ENCODE measurements at regions not wholly inside any gene's neighbourhood (a gene's known extent, or its start where the extent isn't known, plus 50 kb on each side); places are given as distances from the start of the nearest gene placed in this dataset.

DNA sequence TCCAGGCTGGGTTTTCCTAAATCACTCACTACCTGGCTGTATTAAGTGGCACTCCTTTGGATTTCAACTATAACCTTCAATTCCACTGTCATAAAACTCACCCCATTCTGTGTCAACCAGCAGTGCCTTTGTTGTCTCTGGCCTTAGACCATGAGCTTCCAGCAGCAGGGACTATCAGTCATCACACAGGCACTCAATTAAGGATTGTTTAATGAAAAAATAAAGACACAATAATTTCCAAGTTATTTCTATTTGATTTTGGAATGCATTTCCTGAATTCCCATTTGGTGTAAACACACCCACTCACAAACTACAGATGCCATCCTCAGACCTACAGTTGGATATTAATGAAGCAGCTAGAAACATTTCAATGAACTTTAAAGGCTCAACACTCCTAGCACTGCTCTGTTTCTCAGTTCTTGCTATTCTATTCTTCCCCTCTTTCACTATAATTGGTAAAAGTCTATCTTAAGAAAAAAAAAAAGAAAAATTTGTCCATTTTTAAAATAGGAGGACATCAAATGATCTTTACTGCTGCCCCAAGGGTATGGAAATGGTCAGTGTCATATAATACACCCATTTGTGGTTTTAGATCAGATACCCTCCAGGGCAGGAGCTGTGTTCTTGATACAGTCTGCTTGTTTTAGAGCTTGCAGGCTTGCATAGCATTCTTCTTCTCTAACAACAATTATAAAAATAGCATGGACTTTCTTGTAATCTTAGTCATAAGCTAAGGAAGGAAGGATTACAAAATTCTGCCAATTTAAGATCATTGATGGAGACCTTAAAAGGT lies 156.4 kb downstream of the PTGER3 start:
- DNase-seq (ENCODE audit: low read depth): no peak

DNA sequence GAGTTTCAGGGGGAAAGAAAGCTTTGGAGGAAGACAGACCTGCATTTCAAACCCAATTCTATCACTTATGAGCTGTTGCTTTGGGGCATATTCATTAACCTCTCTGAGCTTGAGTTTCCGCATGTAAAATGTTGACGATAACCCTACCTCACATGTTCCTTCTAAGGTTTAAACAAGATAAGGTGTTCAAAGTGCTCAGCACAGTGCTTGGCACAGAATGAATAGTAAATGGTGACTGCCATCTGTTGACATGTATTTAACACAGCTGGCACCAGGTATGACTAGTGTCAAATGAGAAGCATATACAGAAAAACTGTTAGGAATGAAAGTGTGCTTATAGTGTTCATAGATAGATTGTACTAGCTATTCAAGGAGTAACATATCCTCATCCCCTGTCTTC lies 155.5 kb downstream of the PTGER3 start:
- DNase-seq (ENCODE audit: low read depth): no peak

- no peak for DNase-seq (ENCODE audit: low read depth)
Observed at GRCh38 chr1:70892930-70893329, 154.7 kb downstream of the PTGER3 start.

DNA sequence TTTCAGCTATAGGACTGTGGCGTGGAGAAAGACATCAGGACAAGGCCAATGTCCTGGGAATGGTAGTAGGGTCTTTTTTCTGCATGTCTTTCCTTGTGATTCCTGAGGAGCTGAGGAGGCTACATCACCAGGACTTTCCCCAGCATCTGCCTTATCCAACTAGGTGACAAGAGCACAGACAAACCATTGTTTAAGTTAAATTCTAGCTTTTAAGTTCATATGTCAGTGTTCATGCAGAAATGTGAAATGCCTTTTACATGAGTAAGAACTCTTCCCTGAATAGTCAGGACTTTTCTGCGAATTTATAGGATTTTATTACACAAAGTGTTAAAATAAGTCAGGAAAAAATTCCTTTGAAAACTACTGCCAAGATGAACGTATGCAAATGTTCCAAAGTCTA lies 154.2 kb downstream of the PTGER3 start:
- DNase-seq (ENCODE audit: low read depth): no peak

- DNase-seq (ENCODE audit: low read depth): no peak
Observed at GRCh38 chr1:70895531-70895930, 152.1 kb downstream of the PTGER3 start.

DNA sequence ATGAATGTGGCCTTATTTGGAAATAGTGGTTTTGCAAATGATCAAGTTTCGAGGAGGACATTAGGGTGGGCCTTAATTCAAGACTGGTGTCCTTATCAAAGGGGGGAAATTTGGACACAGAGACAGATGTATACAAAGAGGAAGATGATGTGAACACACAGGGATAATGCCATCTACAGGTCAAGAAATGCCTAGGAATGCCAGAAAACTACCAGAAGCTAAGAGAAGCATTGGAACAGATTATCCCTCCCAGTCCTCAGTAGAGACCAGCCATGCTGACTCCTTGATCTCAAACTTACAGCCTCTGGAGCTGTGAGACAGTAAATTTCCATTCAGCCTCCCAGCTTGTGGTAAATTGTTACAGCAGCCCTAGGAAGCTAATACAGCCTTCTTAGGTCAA lies 151.4 kb downstream of the PTGER3 start:
- no peak for DNase-seq (ENCODE audit: low read depth)

- no peak for DNase-seq (ENCODE audit: low read depth)
Observed at GRCh38 chr1:70897273-70897672, 150.3 kb downstream of the PTGER3 start.

GRCh38 chr1:70899735-70900134 lies 147.9 kb downstream of the PTGER3 start:
- DNase-seq (ENCODE audit: low read depth): no peak

GRCh38 chr1:70902211-70902610 lies 145.4 kb downstream of the PTGER3 start:
- DNase-seq (ENCODE audit: low read depth): no peak

DNA sequence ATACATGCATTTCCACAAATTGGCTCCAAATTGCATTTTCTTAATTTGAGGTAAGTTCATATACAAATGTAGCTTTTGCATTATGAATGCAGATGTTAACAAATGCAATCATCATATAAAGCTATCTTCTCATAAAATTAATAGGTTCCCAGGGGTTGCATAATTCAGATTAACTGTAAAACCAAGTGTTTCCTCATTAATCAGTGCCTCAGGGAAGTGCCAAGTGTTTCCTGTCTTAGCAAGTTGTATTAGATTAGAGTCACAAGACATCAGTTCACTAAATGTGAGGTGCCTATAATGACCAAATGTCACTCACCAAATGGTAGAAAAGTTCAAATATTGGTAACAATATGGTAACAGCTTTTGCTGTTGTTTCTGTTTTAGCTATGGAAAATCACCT lies 140.8 kb downstream of the PTGER3 start:
- no peak for DNase-seq (ENCODE audit: low read depth)

GRCh38 chr1:70907563-70908310 lies 139.9 kb downstream of the PTGER3 start:
- DNase-seq (ENCODE audit: low read depth): no peak

- no peak for DNase-seq (ENCODE audit: low read depth)
Observed at GRCh38 chr1:70909262-70909822, 138.3 kb downstream of the PTGER3 start.

DNA sequence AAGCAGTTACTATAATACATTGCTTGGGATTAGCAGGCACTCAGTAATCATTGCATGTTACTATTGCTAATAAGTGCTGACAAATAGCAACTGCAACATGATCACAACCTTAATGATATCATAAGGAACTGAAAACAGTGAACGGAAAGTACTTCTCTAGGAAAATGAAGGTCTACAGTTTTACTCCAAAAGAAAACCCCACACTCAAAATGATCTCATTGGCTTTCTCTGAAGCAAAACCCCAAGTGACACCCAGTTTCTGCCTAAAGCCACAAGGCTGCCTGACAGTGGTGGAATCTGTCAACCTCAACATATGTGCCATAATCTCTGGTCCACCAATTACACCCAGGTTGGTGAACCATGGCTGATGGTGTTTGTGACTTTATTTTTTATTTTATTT lies 137.6 kb downstream of the PTGER3 start:
- DNase-seq (ENCODE audit: low read depth): no peak

GRCh38 chr1:70911861-70912260 lies 135.8 kb downstream of the PTGER3 start:
- no peak for DNase-seq (ENCODE audit: low read depth)

DNA sequence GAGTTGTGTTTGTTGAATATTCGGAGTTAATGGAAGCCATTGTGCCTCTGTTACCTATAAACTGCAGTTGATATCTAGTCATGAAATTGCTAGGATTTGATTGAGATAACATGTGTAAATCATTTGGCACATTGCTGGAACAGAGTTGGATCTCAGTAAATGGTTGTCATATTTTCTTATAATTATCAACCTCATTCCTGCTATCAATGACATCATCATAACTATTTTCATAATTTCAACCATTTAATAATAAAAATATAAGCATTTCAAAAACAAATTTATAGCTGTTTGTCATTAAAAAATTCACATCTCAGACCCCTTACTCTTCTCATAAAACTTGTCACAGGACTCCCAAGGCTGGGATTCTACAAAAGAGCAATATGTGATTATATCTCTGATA lies 133.4 kb downstream of the PTGER3 start:
- no peak for DNase-seq (ENCODE audit: low read depth)

- no peak for DNase-seq (ENCODE audit: low read depth)
Observed at GRCh38 chr1:70915258-70916033, 132.2 kb downstream of the PTGER3 start.

DNA sequence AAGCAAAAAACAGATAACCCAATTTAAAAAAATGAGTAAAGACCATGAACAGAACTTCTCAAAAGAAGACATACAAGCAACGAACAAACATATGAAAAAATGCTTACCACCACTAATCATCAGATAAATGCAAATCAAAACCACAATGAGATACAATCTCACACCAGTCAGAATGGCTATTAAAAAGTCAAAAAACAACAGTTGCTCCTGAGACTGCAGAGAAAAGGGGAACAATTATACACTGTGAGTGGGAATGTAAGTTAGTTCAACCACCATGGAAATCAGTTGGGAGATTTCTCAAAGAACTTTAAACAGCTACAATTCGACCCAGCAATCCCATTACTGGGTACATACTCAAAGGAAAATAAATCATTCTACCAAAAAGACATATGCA lies 131.6 kb downstream of the PTGER3 start:
- DNase-seq (ENCODE audit: low read depth): no peak

DNA sequence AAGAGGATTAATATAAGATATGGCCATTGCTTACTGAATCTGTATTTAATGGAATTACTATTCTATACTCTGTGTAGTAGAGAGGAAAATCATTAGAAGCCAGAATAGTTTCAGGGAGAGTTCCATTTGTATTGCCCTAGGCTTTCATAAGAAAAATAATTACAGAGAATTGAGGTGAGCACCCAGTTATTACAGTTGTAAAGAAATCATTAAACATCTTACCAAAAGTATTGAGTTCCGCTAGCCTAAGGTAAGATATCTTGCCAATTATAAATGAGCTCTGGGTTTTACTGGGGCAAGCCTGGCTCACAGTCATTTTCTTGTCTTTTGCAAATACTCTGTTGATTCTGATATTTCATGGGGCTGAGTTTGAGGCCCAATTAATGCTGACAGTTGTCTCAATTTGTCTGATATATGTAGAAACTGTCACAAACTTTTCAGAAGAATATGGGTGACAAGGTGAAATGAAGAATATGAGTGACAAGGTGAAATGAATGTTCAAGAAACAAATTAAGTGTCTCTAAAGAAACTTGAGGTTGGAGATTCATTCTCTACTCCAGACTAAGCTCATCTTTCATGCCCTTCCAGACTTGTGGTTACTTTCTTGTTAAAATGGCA lies 127.8 kb downstream of the PTGER3 start:
- no peak for DNase-seq (ENCODE audit: low read depth)

Data from GM04504 (cell line).